Testis (tissue), 2 donors: ENCODE measurements at regions not wholly inside any gene's neighbourhood (a gene's known extent, or its start where the extent isn't known, plus 50 kb on each side); places are given as distances from the start of the nearest gene placed in this dataset.

Experiments used
- POLR2A ChIP-seq: fragments of 450-650 bp; IDR thresholded peaks from one replicate; pipeline ENCODE4 v1.6.1; 2017; ENCODE audit warnings: antibody characterized with exemption, mild to moderate bottlenecking, moderate library complexity
- TF ChIP-seq, protein P1 (sequence below), 3 experiments: fragments of 450-650 bp in 2 of 3; fragments of 200-600 bp in 1 of 3; sonication (generic) in 1 of 3; IDR thresholded peaks; one replicate each; pipeline ENCODE4 v1.5.1; 2016 to 2019; ENCODE audit warnings: antibody characterized with exemption in 3 of 3, mild to moderate bottlenecking in 2 of 3, moderate library complexity in 1 of 3

- TF ChIP-seq POLR2A, result no peak
- TF ChIP-seq, protein P1, sequence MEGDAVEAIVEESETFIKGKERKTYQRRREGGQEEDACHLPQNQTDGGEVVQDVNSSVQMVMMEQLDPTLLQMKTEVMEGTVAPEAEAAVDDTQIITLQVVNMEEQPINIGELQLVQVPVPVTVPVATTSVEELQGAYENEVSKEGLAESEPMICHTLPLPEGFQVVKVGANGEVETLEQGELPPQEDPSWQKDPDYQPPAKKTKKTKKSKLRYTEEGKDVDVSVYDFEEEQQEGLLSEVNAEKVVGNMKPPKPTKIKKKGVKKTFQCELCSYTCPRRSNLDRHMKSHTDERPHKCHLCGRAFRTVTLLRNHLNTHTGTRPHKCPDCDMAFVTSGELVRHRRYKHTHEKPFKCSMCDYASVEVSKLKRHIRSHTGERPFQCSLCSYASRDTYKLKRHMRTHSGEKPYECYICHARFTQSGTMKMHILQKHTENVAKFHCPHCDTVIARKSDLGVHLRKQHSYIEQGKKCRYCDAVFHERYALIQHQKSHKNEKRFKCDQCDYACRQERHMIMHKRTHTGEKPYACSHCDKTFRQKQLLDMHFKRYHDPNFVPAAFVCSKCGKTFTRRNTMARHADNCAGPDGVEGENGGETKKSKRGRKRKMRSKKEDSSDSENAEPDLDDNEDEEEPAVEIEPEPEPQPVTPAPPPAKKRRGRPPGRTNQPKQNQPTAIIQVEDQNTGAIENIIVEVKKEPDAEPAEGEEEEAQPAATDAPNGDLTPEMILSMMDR (IDR thresholded peaks at IDR 0.05), result no peak
Measured at GRCh38 chr7:115349635-115350034, 427.7 kb downstream of the MDFIC start.
